GM19452 (cell line): ENCODE measurements at regions not wholly inside any gene's neighbourhood (a gene's known extent, or its start where the extent isn't known, plus 50 kb on each side); places are given as distances from the start of the nearest gene placed in this dataset.

Experiments used
- ATAC-seq: cut with Tn5 transposase; IDR thresholded peaks from one replicate; pipeline ENCODE4 v1.9.1; 2021; ENCODE audit not compliant: unreplicated experiment

DNA sequence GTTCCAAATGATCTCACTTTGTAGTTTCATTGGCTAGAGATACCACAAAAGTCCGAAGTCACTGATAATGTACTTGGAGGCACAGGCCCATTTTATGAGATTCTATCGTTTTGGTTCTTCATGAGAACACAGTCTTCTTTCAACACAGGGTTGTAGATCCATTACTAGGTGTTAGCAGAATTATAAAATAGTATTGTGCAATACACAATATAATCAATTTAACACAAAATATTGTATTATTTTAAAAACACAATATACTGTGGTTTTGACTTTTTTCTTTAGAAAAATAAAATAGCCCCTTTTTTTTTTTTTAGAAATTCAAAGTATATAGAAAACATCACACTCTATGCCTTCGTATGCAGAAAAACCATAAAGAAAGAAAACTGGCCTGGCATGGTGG lies 138.6 kb upstream of the TSC22D2 start:
- no peak for ATAC-seq

DNA sequence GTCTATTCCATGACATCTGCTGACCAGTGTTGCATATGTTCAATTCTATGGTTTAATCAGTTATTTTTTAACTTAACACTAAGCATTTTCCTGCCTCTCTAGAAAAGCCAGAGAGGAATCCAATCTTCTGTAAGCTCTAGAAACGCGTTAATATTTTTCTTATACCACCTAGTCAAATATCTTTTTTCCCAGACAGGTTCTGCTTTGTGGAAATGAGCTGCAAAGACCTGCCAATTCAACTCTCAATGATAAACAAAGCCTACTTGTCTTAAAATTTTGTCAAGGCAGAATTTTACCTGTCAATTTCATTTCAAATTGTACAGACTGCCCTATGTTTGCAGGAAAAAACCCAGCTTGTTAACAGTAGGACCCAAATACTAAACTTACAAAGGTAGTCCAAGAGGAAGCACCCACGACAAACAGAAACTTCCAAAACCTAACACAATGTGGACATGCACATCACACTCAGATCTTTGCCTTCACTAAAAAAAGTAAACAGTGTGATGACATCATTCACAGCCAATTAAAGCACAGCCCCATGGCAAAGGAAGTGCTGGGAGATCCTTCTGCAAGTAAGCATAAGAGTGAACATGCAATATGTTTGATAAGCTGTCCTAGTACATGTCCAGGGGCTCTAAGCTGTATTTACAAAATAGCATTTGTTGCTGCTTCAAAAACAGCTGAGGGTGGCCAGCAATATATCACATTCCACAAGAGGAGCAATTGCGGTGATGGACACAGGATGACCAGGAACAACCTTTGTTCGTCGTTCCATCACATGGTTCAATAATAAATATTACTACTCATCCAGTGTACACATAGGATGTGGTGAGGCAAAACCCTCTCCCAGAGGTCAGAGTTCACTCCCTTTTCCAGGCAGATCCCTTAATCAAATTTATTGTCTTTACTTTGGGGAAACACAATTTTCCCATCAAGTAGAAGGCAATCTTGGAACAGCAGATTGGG lies 139.4 kb upstream of the TSC22D2 start:
- no peak for ATAC-seq

DNA sequence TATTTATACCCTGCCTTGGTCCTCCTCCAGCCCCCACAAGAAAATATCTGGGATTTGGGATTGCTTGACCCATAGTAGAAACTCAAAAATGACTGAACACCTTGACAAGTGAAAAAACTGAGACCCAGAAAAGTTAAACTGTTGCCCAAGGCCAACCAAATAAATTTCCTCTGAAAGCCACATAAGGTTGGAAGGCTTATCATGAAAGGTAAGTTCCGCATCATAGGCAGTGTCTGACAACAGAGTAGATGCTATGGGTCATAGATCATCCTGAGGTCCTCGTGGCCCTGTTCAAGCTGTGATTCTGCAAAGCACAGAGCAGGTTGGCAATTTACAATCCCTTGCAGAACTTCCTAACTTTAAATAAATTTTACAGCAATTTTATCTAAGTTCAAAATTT lies 140.8 kb upstream of the TSC22D2 start:
- no peak for ATAC-seq

DNA sequence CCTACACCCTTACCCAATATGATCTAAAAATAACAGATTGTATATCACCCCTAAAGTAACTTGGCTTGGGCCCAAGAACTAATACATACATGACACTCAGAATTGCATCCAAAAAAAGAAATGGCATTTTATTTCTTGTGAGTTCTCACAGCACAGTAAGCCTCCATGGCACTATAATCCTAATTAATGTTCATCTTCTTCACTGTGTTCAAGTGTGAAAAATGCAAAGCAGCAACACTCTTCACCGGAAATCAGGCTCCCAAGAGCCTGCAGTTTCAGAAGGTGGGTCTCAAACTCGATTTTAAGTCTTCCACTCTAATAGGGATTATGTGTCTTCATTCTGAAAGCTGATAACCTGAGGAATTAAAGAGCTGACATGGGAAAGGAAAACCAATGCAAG lies 142.8 kb upstream of the TSC22D2 start:
- no peak for ATAC-seq

DNA sequence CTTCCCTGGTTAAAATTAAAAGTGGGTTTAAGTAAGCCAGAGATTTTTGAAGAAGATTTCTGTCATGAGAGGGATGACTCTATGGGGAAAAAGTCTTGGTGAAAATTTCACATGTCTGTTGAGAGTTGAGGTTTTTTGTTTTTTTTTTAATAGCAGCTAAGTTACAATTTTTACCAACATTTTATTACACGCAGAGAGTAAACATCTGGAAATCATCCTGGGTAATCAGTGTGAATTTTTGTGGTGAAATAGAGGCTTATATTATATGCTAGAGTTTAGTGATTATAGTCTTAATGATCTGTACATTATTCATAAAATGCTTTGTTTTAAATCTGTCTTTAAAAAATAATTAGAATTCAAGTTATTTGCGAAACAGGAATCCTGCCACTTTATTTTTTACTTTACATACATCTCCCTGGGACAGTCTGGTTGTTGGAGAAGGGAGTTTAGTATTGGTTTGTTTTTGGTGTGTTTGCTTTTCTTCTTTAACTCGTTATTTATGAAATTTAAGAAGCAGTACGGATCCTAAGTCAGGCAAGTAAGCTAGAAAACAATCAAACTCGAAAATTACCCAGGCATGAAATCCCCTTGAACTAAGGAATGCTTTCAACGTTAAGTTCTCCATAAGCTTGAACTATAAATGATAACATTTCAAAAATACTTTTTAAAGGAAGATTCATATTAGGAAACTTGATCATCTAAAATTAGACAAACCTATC lies 143.4 kb upstream of the TSC22D2 start:
- ATAC-seq = no peak

DNA sequence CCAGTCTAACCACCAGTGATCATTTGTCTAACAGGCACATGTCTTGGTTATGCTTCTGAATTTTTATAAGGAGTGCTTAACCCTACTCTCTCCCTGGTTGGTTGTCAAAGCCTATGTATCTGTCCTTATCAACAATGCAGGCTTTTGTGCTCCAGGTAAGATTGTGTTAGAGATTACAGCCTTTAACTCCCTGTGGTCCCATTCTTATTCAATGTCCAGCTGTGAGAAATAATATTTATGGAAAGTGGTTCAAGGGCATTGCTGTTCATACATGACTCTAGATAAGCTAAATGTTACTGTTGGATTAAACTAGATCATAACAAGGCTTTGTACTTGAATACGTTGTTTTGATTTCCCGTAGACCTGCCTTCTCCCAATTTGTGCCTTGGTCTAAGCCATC lies 146.1 kb upstream of the TSC22D2 start:
- ATAC-seq = no peak

DNA sequence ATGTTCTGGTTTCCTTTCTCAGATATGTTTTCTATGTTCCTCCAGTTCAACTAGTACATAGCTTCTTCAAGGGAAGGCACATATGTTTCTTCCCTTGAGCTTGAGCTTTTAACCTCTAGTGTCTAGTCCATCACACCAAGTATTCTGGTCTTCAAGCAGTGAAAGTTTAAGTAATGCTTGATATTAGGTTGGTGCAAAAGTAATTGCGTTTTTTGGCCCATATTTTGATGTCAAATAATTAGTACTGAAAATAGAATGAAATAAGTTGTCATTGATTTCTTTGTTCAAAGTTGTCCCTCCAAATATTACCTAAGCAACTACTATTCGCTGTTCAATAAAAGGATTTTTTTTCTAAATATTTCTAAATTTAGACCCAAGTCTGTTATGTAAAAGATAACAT lies 146.7 kb upstream of the TSC22D2 start:
- no peak for ATAC-seq

DNA sequence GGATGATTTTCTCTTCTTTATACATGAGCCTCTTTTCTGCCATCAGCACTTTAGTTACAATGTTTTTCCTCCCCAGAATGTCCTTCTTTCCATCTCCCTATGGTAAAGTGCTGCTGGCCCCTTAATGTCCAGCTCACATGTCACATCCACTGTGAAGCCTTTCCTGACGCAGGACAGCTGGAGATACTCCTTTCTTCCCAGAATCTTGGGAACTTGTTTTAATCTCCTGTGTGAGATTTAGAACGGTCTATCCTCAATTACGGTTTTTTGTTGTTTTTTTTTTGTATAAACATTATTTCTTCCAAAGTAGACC lies 147.7 kb upstream of the TSC22D2 start:
- no peak for ATAC-seq

DNA sequence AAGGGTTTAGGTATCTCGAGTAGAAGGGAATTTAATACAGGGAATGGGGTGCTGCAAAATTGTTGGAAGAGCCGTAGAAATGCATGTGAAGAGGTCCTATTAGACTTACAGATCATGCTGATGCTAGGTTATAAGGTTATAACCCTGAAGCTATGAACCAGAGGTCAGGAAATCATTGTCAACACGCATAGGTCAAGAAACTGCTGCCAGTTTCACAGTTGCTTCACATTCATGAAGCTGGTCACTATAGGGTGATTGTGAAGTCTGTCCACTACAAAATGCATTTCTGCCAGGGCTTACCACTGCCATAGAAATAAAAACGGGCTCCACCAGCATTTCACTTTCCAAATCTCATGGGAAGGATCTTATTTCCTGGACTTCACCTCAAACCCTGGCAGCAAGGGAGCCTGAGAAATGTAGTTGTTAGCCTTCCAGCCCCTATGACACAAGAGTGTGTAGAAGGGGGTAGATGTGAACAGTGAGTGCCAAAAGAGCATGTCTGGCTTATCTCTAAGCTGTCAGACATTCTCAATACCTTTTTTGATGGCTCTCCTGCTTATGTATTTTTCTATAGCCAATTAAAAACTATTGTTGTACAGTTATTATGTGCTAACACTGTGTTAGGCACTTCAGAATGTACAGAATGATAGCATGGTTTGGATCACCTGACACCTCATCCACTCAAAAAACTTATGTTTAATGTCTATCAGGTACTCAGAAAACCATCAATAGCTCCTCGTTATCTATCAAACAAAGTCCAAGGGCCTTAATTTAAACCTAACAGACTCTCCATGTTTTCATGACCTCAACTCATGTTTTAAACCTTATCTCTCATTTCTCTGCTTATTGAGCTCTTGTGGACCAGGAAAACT lies 148.3 kb upstream of the TSC22D2 start:
- ATAC-seq = no peak

DNA sequence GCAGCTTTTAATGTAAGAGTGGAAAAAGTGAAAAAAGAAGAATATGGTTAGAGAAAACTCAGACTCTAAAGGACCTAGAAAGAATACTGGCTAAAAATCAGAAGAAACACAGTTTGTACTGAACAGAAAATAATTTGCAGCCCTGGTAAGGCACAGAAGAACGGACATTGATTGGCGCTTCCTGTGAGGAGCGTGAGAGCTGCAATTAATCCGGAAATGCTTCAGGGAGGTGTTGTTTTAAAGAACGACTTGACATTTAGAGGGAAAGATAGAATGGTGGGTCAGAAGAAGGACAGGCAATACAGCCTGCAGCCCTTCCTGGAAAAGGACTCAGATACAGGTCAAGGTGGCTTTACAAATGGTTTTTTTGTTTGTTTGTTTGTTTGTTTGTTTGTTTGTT lies 151.3 kb upstream of the TSC22D2 start:
- ATAC-seq = no peak

DNA sequence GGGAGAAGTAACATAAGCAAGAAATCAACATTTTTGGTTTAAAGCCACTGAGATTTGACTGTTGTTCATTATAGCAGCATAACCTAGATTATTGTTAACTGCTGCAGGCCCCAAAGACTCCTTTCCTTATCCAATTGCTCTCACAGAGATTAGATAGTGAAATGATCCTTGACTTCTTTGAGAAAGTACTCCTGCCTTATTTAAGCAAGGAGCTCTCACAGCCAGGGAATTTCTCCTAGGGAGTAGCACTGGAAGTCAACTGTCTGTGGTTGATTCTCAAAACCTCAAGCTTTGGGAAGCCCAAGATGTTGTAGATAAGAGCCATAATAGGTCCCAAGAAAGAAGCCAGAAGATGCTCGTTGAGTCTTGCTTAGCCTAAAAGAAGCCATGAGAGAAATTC lies 151.8 kb upstream of the TSC22D2 start:
- no peak for ATAC-seq

DNA sequence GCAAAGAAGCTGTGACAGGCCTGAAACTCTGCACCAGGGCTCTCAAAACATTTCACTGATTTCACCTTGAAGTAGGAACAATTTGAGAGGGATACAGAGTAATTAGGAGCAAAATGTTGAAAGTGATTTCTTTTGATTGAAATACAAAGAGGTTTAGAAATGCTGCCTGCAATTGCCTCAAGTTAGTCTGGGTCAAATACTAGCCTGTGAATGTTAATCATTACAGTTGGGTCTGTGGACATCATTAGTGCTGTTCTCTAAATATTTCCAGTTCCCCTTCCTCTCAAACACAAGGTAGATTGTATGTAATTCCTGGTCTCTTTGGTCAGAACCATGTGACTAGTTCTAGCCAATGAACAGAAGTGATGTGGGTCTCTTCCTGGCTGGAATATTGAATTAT lies 152.3 kb upstream of the TSC22D2 start:
- no peak for ATAC-seq

DNA sequence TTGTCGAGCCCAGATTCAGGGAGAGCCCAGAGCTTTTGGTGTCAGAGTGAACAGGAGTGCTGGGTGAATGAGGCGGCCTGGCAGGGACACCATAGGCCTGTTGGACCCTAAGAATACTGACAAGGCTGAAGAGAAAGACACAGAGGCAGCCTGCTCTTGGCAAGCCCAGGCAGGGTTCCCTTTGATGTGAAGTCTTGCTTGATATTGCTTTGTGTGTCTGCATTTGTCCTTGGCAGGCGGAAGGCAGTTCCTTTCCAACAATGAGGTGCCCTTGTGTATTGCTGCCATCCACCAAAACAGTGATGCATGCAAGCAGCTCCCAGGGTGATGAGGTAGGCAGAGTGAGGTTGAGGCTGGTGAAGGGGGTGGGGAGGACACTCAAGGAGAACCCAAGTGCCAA lies 152.7 kb upstream of the TSC22D2 start:
- no peak for ATAC-seq

DNA sequence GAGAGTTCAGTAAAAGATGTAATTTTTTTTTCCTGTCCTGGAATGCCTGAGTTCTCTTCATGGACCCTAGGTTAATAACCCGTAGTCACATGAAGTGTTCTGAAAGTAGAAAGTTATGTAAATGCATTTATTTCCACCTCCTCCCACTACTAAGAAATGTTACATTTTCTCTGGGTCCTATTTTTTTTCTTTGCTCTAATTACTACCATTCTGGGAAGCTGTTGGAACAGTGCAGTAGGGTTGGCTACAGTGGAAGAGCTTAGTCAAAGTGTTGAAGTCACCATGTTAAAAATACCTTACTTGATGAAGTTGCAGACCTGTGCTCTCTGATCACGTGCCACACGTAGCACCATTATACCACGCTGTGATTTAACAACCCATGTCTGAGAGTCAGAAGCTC lies 153.8 kb upstream of the TSC22D2 start:
- ATAC-seq = no peak

DNA sequence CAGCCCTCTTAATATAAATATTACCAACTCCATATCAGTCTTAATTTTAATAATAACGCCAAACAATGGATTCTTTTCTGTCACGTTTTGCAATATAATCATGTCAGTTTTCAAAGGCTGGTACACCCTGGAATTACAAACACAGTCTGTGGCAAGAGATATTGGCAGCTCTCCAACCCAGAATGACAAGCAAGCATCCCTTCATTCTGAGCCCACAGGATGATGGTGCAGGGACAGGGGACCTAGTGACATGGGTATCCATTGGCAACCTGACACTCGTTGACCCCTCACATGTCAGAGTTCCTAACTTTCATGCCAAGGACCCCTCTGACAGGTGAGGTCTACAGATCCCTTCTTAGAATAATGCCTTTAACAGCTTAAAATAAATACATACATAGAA lies 154.5 kb upstream of the TSC22D2 start:
- no peak for ATAC-seq

DNA sequence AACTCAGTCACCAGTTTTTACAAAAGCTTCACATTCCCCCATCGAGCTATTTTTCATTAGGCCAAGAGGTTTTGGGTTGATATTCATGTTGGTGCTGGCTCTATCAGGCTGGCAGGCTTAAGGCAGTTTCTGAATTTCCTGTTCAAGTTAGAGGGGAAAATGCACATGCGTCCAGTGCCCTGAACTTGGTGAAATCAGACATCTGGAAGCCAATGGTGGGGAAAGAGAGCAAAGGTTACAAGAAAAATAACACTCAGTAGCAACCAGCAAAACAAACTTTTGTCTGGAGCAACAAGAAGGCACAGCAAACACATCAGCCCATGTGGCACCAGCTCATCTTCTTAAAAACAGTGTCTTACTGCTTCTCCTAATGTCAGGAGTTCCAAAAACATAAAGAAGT lies 155.6 kb upstream of the TSC22D2 start:
- no peak for ATAC-seq

DNA sequence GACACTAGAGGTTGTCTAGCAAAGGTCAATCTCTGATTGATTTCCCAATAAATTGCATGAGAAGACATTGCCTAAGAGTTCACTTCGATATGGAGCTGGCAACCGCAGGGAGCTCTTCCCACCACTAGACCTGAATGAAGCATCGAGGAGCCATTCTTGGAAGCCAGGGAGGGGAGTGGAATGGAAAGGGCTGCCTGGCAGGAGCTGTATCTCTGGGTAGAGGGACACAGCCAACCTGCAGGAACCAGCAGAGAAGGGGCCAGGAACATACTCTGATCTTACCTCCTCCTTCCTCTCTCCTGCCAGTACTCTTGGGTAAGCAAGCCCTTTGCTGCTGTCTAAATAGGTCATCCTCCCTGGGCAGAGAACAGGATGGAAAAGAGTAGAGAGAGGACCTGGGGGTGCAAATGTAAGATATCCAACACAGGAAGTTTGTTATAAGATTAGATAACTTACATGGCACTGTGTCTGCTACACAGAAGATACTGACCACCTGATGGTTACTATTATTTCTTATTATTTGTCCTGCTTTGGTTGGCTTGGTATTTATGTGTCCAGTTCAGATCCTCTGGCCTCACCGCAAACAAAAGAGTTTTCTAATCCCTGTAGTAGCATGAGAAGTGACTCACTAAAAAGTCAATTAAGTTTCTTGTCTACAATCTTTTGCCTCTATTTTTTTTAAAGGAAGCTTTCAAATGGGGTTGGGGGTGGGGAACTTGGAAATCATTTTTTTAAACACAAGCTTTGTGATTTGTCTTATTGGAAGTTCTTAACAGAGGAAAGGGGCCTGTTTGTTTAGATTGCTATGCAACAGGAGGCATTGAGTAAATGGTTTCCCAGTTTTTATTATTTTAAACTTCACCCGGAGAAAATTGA lies 156.7 kb upstream of the TSC22D2 start:
- ATAC-seq = no peak

DNA sequence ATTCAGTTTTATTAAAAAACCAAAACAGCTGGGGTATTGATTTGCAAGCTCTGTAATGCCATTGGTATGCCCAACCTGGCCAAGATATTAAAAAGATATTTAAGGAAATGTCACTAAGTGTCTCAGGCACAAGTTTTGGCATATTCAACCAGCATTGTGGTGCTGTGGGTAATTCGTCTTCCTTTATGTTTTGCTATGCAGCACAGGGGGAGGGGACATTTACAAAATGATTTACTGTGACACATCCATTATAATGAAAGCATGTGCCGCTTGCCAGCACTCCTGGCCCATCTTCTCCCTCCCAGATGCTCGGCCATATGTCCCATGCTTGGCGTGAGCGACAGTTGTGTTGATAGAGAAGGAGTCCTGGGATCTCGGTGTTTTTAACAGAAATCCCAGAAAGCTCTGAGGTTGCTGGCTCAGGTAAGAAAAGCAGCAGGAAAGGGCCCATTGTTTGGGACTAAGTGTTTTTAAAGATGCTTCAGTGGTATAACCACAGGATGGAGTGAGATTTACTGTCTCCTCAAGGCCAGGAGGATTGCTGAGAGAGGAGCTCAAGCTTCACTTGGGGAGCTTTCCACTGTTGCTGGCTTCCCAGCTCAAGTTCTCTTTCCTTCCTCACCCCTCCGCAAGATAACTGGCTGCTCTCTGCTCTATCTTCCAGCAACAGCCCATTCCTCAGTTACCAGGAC lies 158.2 kb upstream of the TSC22D2 start:
- ATAC-seq = no peak

DNA sequence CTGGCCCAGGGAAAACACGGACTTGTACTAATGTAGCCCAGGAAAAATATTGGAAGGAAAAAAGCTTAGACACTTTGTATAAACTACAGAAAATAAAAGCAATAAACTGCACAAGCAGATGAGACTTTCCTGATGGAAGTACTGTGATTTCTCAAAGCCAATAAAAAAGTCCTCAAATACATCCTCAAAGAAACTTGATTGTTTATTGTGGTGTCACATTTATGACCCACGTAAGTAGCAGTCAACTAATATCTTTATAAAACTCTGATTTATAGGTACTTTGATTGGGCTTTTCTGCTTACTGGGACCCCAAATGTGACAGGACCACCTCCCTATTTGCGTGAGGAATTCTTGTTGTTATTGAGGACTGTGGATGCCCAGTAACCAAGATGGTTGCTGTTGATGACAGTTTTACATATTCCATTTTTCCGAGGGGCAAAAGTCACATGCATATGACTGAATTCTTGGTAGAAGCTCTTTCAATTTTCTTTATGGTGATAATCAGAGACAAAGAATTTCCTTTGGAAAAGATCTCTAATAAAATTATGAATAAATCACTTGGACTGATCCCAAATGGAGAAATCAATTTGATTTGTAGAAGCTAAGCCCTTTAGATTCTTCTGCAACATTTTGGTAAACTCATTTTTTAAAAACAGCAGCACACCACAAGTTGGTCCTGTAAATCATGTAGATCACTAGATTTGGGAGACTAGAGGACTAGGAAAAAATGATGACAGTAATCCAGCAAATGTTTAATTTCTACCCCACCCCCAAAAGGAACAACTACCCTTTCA lies 159.0 kb upstream of the TSC22D2 start:
- no peak for ATAC-seq
